H9 (cell line): ENCODE measurements at regions not wholly inside any gene's neighbourhood (a gene's known extent, or its start where the extent isn't known, plus 50 kb on each side); places are given as distances from the start of the nearest gene placed in this dataset.

ENCODE experiments used
- DNase-seq: peaks from one replicate; pipeline ENCODE4 v3.0.0-alpha.2; 2017
- H2AFZ ChIP-seq: one replicate; pipeline ENCODE4 v1.6.1; 2013; ENCODE audit warnings: mild to moderate bottlenecking, low read length, control low read depth, moderate library complexity
- H2AK5ac ChIP-seq: 2 replicates; pipeline ENCODE4 v1.6.1; 2013; ENCODE audit warnings: low read length, control low read depth, mixed read lengths; ENCODE audit not compliant: insufficient read length
- H2BK120ac ChIP-seq: one replicate; pipeline ENCODE4 v1.6.1; 2013; ENCODE audit warnings: low read depth, mild to moderate bottlenecking, low read length, control low read depth, inconsistent platforms; ENCODE audit not compliant: poor library complexity, severe bottlenecking
- H2BK12ac ChIP-seq: 2 replicates; pipeline ENCODE4 v1.6.1; 2013; ENCODE audit warnings: low read length, control low read depth, mixed read lengths, low read depth; ENCODE audit not compliant: insufficient read length
- H2BK15ac ChIP-seq: 2 replicates; pipeline ENCODE4 v1.6.1; 2013; ENCODE audit warnings: low read depth, low read length, control low read depth
- H2BK20ac ChIP-seq: one replicate; pipeline ENCODE4 v1.6.1; 2013; ENCODE audit warnings: low read depth, mild to moderate bottlenecking, low read length, control low read depth, inconsistent platforms; ENCODE audit not compliant: poor library complexity, severe bottlenecking
- H2BK5ac ChIP-seq: 2 replicates; pipeline ENCODE4 v1.6.1; 2013; ENCODE audit warnings: low read length, control low read depth, mixed read lengths; ENCODE audit not compliant: insufficient read length
- H3K14ac ChIP-seq: 2 replicates; pipeline ENCODE4 v1.6.1; 2013; ENCODE audit warnings: low read length, control low read depth; ENCODE audit not compliant: insufficient read depth
- H3K18ac ChIP-seq: 2 replicates; pipeline ENCODE4 v1.6.1; 2013; ENCODE audit warnings: low read depth, mild to moderate bottlenecking, mixed read lengths, low read length, control low read depth; ENCODE audit not compliant: insufficient read length
- H3K23ac ChIP-seq: 2 replicates; pipeline ENCODE4 v1.6.1; 2013; ENCODE audit warnings: low read length, control low read depth, mixed read lengths, low read depth; ENCODE audit not compliant: insufficient read length
- H3K23me2 ChIP-seq: 2 replicates; pipeline ENCODE4 v1.6.1; 2013; ENCODE audit warnings: low read depth, mild to moderate bottlenecking, mixed read lengths, low read length, control low read depth; ENCODE audit not compliant: insufficient read length, poor library complexity, severe bottlenecking
- H3K27ac ChIP-seq: 2 replicates; pipeline ENCODE4 v1.5.1; 2013; ENCODE audit warnings: low read length, control low read depth, mixed read lengths, low read depth; ENCODE audit not compliant: insufficient read length
- H3K27me3 ChIP-seq: 2 replicates; pipeline ENCODE4 v1.6.1; 2013; ENCODE audit warnings: low read length, control low read depth, inconsistent platforms; ENCODE audit not compliant: insufficient read depth
- H3K4ac ChIP-seq: 2 replicates; pipeline ENCODE4 v1.6.1; 2013; ENCODE audit warnings: low read depth, mild to moderate bottlenecking, control low read depth, inconsistent platforms, low read length, moderate library complexity
- H3K4me1 ChIP-seq: 2 replicates; pipeline ENCODE4 v1.6.1; 2013; ENCODE audit warnings: low read length, control low read depth, inconsistent platforms; ENCODE audit not compliant: insufficient read depth
- H3K4me2 ChIP-seq: 2 replicates; pipeline ENCODE4 v1.6.1; 2013; ENCODE audit warnings: low read length, control low read depth, mixed read lengths; ENCODE audit not compliant: insufficient read length, insufficient read depth
- H3K56ac ChIP-seq: 2 replicates; pipeline ENCODE4 v1.6.1; 2013; ENCODE audit warnings: low read depth, mild to moderate bottlenecking, mixed read lengths, low read length, control low read depth; ENCODE audit not compliant: insufficient read length
- H3K79me1 ChIP-seq: 2 replicates; pipeline ENCODE4 v1.6.1; 2013; ENCODE audit warnings: low read depth, mild to moderate bottlenecking, moderate library complexity, low read length, control low read depth, inconsistent platforms; ENCODE audit not compliant: insufficient read depth, poor library complexity, severe bottlenecking
- H3K79me2 ChIP-seq: 2 replicates; pipeline ENCODE4 v1.6.1; 2013; ENCODE audit warnings: low read length, control low read depth, inconsistent platforms; ENCODE audit not compliant: insufficient read depth
- H3K9ac ChIP-seq: 2 replicates; pipeline ENCODE4 v1.6.1; 2013; ENCODE audit warnings: low read length, control low read depth, mixed read lengths; ENCODE audit not compliant: insufficient read length; ENCODE audit errors: extremely low read depth
- H3K9me3 ChIP-seq: one replicate; pipeline ENCODE4 v1.6.1; 2013; ENCODE audit warnings: low read depth, low read length, inconsistent platforms; ENCODE audit not compliant: control insufficient read depth
- H3T11ph ChIP-seq: one replicate; pipeline ENCODE4 v1.6.1; 2013; ENCODE audit warnings: mild to moderate bottlenecking, low read length, control low read depth, inconsistent platforms
- H4K20me1 ChIP-seq: one replicate; pipeline ENCODE4 v1.6.1; 2013; ENCODE audit not compliant: control insufficient read depth, insufficient read length, insufficient read depth
- H4K5ac ChIP-seq: 2 replicates; pipeline ENCODE4 v1.6.1; 2013; ENCODE audit warnings: low read depth, mild to moderate bottlenecking, mixed read lengths, low read length, control low read depth; ENCODE audit not compliant: insufficient read length
- H4K8ac ChIP-seq: replicated peaks from 2 replicates; pipeline ENCODE4 v1.6.1; 2013; ENCODE audit warnings: low read length, control low read depth, mixed read lengths, low read depth; ENCODE audit not compliant: insufficient read length
- H4K91ac ChIP-seq: 2 replicates; pipeline ENCODE4 v1.6.1; 2013; ENCODE audit warnings: low read depth, mild to moderate bottlenecking, moderate library complexity, mixed read lengths, low read length, control low read depth; ENCODE audit not compliant: insufficient read length
- H3K27ac Mint-ChIP-seq, 3 experiments: 2 replicates in 2 of 3; 3 replicates in 1 of 3; pipeline ENCODE4 v1.8.0; 2020 to 2021; ENCODE audit warnings: mixed read lengths in 3 of 3, mild to moderate bottlenecking in 1 of 3, moderate library complexity in 1 of 3
- H3K27me3 Mint-ChIP-seq: 2 replicates; pipeline ENCODE4 v1.8.0; 2021; ENCODE audit warnings: low read depth, mild to moderate bottlenecking, moderate library complexity, mixed read lengths
- H3K36me3 Mint-ChIP-seq, 3 experiments: 2 replicates in 2 of 3; 3 replicates in 1 of 3; pipeline ENCODE4 v1.8.0; 2020 to 2021; ENCODE audit warnings: low read depth in 3 of 3, mixed read lengths in 3 of 3; ENCODE audit not compliant: insufficient read depth in 1 of 3
- H3K4me1 Mint-ChIP-seq, 2 experiments: 2 replicates each; pipeline ENCODE4 v1.8.0; 2020; ENCODE audit warnings: mixed read lengths in 2 of 2
- H3K4me3 Mint-ChIP-seq, 2 experiments: 2 replicates in 1 of 2; 3 replicates in 1 of 2; pipeline ENCODE4 v1.8.0; 2020 to 2021; ENCODE audit warnings: mild to moderate bottlenecking in 2 of 2, mixed read lengths in 2 of 2, moderate library complexity in 1 of 2
- H3K9me3 Mint-ChIP-seq, 2 experiments: 2 replicates in 1 of 2; 3 replicates in 1 of 2; pipeline ENCODE4 v1.8.0; 2020; ENCODE audit warnings: mild to moderate bottlenecking in 2 of 2, mixed read lengths in 2 of 2, moderate library complexity in 1 of 2
- WGBS: extraction: QIAGEN DNeasy Blood & Tissue Kit; methylation state at CpG from one replicate; pipeline ENCODE4 v1.1.7; 2013; ENCODE audit warnings: missing lambda C conversion rate, low lambda C conversion rate, mixed read lengths; ENCODE audit not compliant: insufficient read length; ENCODE audit errors: extremely low coverage; 5-methylcytosine and 5-hydroxymethylcytosine counted together
- TF ChIP-seq, protein P1 (sequence below): fragments of 200-600 bp; sonication (generic); conservative IDR thresholded peaks from 3 replicates; pipeline ENCODE4 v1.8.0; 2021; ENCODE audit warnings: antibody characterized with exemption, mild to moderate bottlenecking

DNA sequence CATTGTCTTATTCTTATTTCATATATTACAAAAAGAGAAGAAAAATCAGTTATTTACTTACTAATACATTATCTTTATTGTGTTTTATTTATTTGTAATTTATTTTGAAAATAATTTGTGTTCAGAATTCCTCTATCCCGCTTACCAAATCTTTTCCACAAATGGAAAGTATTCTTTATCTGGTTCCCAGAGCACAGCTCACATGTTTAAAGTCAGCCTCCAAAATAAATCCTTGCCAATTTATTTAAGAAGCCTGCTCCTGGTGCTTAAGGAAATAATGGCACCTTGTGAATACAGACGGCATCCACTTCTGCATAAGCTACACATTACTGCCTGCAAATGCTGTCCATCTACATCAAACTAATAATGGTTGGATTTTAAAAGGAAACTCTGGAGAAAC lies 435.4 kb downstream of the MTRR start:
- Histone ChIP-seq H4K8ac (no peak overlapping the region), H4K5ac (no peak overlapping the region), H3K18ac (no peak overlapping the region), H2BK12ac (no peak overlapping the region), H3T11ph (no peak overlapping the region), H2BK120ac (no peak overlapping the region), H2BK20ac (no peak overlapping the region), H4K91ac (no peak overlapping the region), H3K79me2 (no peaks in the 10 kb centered on the region), H2AFZ (no peak overlapping the region), H2AK5ac (no peak overlapping the region), H3K9ac (no peak overlapping the region), H3K4me1 (no peaks in the 10 kb centered on the region), H3K27me3 (no peaks in the 10 kb centered on the region), H2BK15ac (no peak overlapping the region), H3K4me2 (no peak overlapping the region), H3K56ac (no peak overlapping the region), H3K27ac (no peak overlapping the region), H3K4ac (no peak overlapping the region), H2BK5ac (no peak overlapping the region), H3K23me2 (no peaks in the 10 kb centered on the region), H3K23ac (no peak overlapping the region), H3K14ac (no peak overlapping the region), H4K20me1 (no peaks in the 10 kb centered on the region), H3K9me3 (no peaks in the 10 kb centered on the region), H3K79me1 (no peaks in the 10 kb centered on the region)
- Mint-ChIP-seq H3K36me3 (no peaks in the 10 kb centered on the region; a peak in 1 of 7 replicates), H3K27me3 (no peaks in the 10 kb centered on the region; the same call in 1 of the 2 replicates), H3K9me3 (peaks cover 0 to 3% of the 10 kb centered on the region in 2 experiments; a peak in 2 of 5 replicates), H3K4me3 (no peak overlapping the region), H3K27ac (no peak overlapping the region), H3K4me1 (peaks cover 0 to 3% of the 10 kb centered on the region in 2 experiments; a peak in 1 of 4 replicates)
- DNase-seq, result no peak
- TF ChIP-seq, protein P1, sequence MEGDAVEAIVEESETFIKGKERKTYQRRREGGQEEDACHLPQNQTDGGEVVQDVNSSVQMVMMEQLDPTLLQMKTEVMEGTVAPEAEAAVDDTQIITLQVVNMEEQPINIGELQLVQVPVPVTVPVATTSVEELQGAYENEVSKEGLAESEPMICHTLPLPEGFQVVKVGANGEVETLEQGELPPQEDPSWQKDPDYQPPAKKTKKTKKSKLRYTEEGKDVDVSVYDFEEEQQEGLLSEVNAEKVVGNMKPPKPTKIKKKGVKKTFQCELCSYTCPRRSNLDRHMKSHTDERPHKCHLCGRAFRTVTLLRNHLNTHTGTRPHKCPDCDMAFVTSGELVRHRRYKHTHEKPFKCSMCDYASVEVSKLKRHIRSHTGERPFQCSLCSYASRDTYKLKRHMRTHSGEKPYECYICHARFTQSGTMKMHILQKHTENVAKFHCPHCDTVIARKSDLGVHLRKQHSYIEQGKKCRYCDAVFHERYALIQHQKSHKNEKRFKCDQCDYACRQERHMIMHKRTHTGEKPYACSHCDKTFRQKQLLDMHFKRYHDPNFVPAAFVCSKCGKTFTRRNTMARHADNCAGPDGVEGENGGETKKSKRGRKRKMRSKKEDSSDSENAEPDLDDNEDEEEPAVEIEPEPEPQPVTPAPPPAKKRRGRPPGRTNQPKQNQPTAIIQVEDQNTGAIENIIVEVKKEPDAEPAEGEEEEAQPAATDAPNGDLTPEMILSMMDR, result no peak
- WGBS, result no CpG with 5 or more reads among the region's 2 CpGs
